H1 (cell line): ENCODE measurements at regions not wholly inside any gene's neighbourhood (a gene's known extent, or its start where the extent isn't known, plus 50 kb on each side); places are given as distances from the start of the nearest gene placed in this dataset.

Source experiments
- BACH1 ChIP-seq: IDR thresholded peaks from 2 replicates; pipeline ENCODE4 v1.6.1; 2012; ENCODE audit warnings: low read length, improper control_type of control experiment
- CTCF ChIP-seq, 3 experiments: IDR thresholded peaks; 1 replicate in 2 of 3; 2 replicates in 1 of 3; pipeline versions ENCODE4 v1.5.1 to v1.6.1; 2011; ENCODE audit warnings: low read length in 3 of 3, mild to moderate bottlenecking in 3 of 3, inconsistent platforms in 2 of 3, low read depth in 1 of 3, moderate library complexity in 1 of 3; ENCODE audit not compliant: insufficient read depth in 1 of 3; ENCODE audit errors: control extremely low read depth in 1 of 3

DNA sequence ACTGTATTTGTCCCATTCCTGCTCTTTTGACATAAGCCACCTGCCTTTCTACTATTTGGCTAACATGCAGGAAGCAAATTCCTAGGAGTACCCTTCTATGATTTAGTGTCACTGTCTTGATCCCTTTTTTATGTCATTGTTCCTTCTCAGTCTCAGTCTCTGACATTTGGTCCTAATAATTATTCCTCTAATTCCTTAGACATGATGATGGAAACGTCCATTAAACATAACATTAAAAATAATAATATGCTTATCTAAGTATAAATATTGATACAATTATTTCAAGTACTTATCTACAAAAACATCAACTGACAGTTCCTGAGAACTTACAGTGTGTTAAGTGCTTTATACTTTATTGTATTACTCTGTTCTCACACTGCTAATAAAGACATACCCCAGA is 857.0 kb upstream of the LCORL start:
- TF ChIP-seq CTCF (IDR thresholded peaks at IDR 0.05; ENCODE audit: control extremely low read depth in 1 of 3, insufficient read depth in 1 of 3, low read depth in 1 of 3, low read length in 3 of 3) (no peak), BACH1 (no peak)
